ENCODE measurements at regions not wholly inside any gene's neighbourhood (a gene's known extent, or its start where the extent isn't known, plus 50 kb on each side); places are given as distances from the start of the nearest gene placed in this dataset.

GRCh38 chr7:136146925-136147324 is 169.8 kb upstream of the MTPN start:
- TF ChIP-seq SP2 (IDR thresholded peaks at IDR 0.05; ENCODE audit: low read length) (no peak), POLR2AphosphoS5 (IDR thresholded peaks at IDR 0.05; ENCODE audit: low read depth, low read length) (no peak), SIN3A (conservative IDR thresholded peaks at IDR 0.05 in 1 of 2, IDR thresholded peaks at IDR 0.05 in 1 of 2; ENCODE audit: low read depth in 1 of 2, low read length in 2 of 2) (no peak)
